Panc1 (cell line): ENCODE measurements at regions not wholly inside any gene's neighbourhood (a gene's known extent, or its start where the extent isn't known, plus 50 kb on each side); places are given as distances from the start of the nearest gene placed in this dataset.

ENCODE experiments used
- ATAC-seq: fragments of 200-7000 bp; cut with Tn5 transposase; 2 replicates; pipeline ENCODE4 v1.9.1; 2020; ENCODE audit warnings: mild to moderate bottlenecking, moderate library complexity
- BruUV-seq: library from RNA; stranded (reverse); fragments of 400-500 nt; replicated peaks from 2 replicates; lab custom pipeline; 2021; lab: Mats Ljungman, UMichigan
- CTCF ChIA-PET: fragments of 300-600 bp; sonication (Branson Sonifier 250); formaldehyde crosslinking; loops from one replicate; lab custom pipeline; 2022; ENCODE audit warnings: antibody characterized with exemption; lab: Charles Lee
- POLR2A ChIA-PET: fragments of 300-600 bp; sonication (Branson Sonifier 250); formaldehyde crosslinking; loops from one replicate; lab custom pipeline; 2022; ENCODE audit warnings: antibody characterized with exemption; lab: Charles Lee
- DNase-seq: peaks from one replicate; pipeline ENCODE4 v3.0.0-alpha.2; 2010; ENCODE audit warnings: low read depth, low spot score
- H3K27ac ChIP-seq: 2 replicates; pipeline ENCODE4 v1.5.1; 2011; ENCODE audit warnings: mild to moderate bottlenecking, low read length, inconsistent platforms
- H3K27me3 ChIP-seq: fragments of 200-500 bp; sonication (Bioruptor generic); 2 replicates; pipeline ENCODE4 v1.6.0; 2014; ENCODE audit warnings: low read length, inconsistent platforms; ENCODE audit not compliant: control insufficient read depth, insufficient read depth
- H3K36me3 ChIP-seq: fragments of 200-500 bp; sonication (Bioruptor generic); 2 replicates; pipeline ENCODE4 v1.5.1; 2014; ENCODE audit warnings: inconsistent platforms, mild to moderate bottlenecking, low read length, moderate library complexity; ENCODE audit not compliant: control insufficient read depth, insufficient read depth
- H3K4me1 ChIP-seq: 2 replicates; pipeline ENCODE4 v1.5.1; 2011; ENCODE audit warnings: inconsistent platforms, mild to moderate bottlenecking, low read length, moderate library complexity; ENCODE audit not compliant: control insufficient read depth, insufficient read depth
- H3K4me3 ChIP-seq, 2 experiments: 2 replicates each; pipeline ENCODE4 v1.5.1; 2011 to 2012; ENCODE audit warnings: low read depth in 2 of 2, low read length in 2 of 2, mild to moderate bottlenecking in 2 of 2, inconsistent platforms in 1 of 2, moderate library complexity in 1 of 2
- H3K9me3 ChIP-seq: fragments of 200-500 bp; sonication (Bioruptor generic); 2 replicates; pipeline ENCODE4 v1.5.1; 2014; ENCODE audit warnings: low read depth, mild to moderate bottlenecking, inconsistent platforms, low read length, moderate library complexity; ENCODE audit not compliant: control insufficient read depth, insufficient read depth
- CTCF ChIP-seq: fragments of 450-650 bp; IDR thresholded peaks from 2 replicates; pipeline ENCODE4 v1.5.1; 2017; ENCODE audit warnings: mild to moderate bottlenecking
- POLR2AphosphoS5 ChIP-seq: IDR thresholded peaks from 2 replicates; pipeline ENCODE4 v1.6.1; 2012; ENCODE audit warnings: mild to moderate bottlenecking, low read depth, low read length, moderate library complexity
- REST ChIP-seq, 2 experiments: IDR thresholded peaks; 2 replicates each; pipeline ENCODE4 v1.6.1; 2011 to 2012; ENCODE audit warnings: low read depth in 2 of 2, control low read depth in 1 of 2, low read length in 1 of 2, mild to moderate bottlenecking in 1 of 2, moderate library complexity in 1 of 2; ENCODE audit not compliant: insufficient read depth in 1 of 2
- SIN3A ChIP-seq: IDR thresholded peaks from 2 replicates; pipeline ENCODE4 v1.6.1; 2012; ENCODE audit warnings: low read depth, mild to moderate bottlenecking, low read length, moderate library complexity, borderline replicate concordance; ENCODE audit not compliant: insufficient read depth
- TCF7L2 ChIP-seq: IDR thresholded peaks from 2 replicates; pipeline ENCODE4 v1.6.1; 2011; ENCODE audit warnings: mild to moderate bottlenecking, low read depth, low read length, inconsistent platforms
- in situ Hi-C: cut with HindIII; loops from 2 replicates; pipeline ENCODE4 v1.10.0; 2016; ENCODE audit warnings: low sequenced_read_pairs, low pct_unique_long_range_greater_than_20kb
- intact Hi-C: fragments of 100-400 bp; cut with micrococcal nuclease; formaldehyde crosslinking; loops from one replicate; pipeline ENCODE4 v1.10.0; 2022; ENCODE audit not compliant: unreplicated experiment

DNA sequence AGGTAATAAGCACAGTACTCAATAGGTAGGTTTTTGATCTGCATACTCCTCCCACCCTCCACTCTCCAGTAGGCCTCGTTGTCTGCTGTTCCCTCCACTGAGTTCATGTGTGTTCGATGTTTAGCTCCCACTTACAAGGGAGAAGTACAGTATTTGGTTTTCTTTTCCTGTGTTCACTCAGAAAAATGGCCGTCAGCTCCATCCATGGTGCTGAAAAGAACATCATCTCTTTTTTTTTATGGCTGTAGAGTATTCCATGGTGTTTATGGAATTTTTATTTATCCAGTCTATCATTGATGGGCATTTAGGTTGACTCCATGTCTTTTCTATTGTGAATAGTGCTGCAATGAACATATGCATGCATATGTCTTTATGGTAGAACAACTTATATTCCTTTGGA, 849.7 kb upstream of the NRXN1 start:
- TF ChIP-seq SIN3A (no peak), CTCF (no peak), REST (IDR thresholded peaks at IDR 0.05; ENCODE audit: insufficient read depth in 1 of 2, low read depth in 2 of 2, low read length in 1 of 2) (peak in 1 of 2 experiments; percentile 47; a peak in 2 of 4 replicates)
- H3K27me3 ChIP-seq: no peaks in the 10 kb centered on the region
- no peak overlapping the region for H3K27ac ChIP-seq
- H3K4me1 ChIP-seq: no peaks in the 10 kb centered on the region
- intact Hi-C loops (no loop called here), in situ Hi-C loops (no loop called here)
- DNase-seq: no peak
- BruUV-seq: no TSS peak
- H3K36me3 ChIP-seq: no peaks in the 10 kb centered on the region
- H3K4me3 ChIP-seq: no peak overlapping the region
- H3K9me3 ChIP-seq: no peaks in the 10 kb centered on the region
- ATAC-seq: no peak
- POLR2A ChIA-PET: no interaction called here
- CTCF ChIA-PET: no interaction called here

DNA sequence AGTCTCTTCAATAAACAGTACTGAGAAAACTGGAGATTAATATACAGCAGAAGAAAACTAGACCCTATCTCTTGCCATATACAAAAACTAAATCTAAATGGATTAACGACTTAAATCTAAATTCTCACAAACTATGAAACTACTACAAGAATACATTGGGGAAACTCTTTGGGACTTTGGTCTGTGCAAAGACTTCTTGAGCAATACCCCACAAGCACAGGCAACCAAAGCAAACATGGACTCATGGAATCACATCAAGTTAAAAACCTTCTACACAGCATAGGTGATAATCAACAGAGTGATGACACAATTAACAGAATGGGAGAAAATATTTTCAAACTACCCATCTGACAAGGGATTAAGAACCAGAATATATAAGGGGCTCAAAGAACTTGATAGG, 848.2 kb upstream of the NRXN1 start:
- in situ Hi-C loops: no loop called here
- no peak for DNase-seq
- no peaks in the 10 kb centered on the region for H3K9me3 ChIP-seq
- H3K4me3 ChIP-seq: no peak overlapping the region
- H3K36me3 ChIP-seq: no peaks in the 10 kb centered on the region
- no TSS peak for BruUV-seq
- POLR2A ChIA-PET: no interaction called here
- no peaks in the 10 kb centered on the region for H3K27me3 ChIP-seq
- H3K27ac ChIP-seq: no peak overlapping the region
- ATAC-seq: no peak
- CTCF ChIA-PET: no interaction called here
- no peaks in the 10 kb centered on the region for H3K4me1 ChIP-seq
- TF ChIP-seq POLR2AphosphoS5 (no peak), TCF7L2 (no peak), REST (IDR thresholded peaks at IDR 0.05; ENCODE audit: insufficient read depth in 1 of 2, low read depth in 2 of 2, low read length in 1 of 2) (no peak), SIN3A (no peak), CTCF (no peak)
- intact Hi-C loops: no loop called here
